ENCODE measurements at regions not wholly inside any gene's neighbourhood (a gene's known extent, or its start where the extent isn't known, plus 50 kb on each side); places are given as distances from the start of the nearest gene placed in this dataset.
"Not testable (repeated sequence)": the region's sequence is repeated elsewhere in the genome, so short reads cannot be mapped to it uniquely, and the experiment has no call there.

DNA sequence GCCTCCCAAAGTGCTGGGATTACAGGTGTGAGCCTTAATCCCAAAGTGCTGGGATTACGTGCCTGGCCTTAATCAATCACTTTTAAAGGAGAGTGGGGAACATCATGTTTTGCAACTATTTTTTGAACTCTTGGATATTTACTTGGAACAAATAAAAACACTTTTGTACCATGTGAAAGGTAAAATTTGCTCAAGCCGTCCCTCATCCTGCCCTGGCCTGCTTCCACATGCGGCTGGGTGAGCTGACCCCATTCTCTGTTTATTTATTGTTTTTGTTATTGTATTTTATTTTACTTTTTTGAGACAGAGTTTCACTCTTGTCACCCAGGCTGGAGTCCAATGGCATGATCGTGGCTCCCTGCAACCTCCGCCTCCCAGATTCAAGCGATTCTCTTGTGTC lies 208.0 kb downstream of the NPIPA7 start:
- TF ChIP-seq, protein P1, sequence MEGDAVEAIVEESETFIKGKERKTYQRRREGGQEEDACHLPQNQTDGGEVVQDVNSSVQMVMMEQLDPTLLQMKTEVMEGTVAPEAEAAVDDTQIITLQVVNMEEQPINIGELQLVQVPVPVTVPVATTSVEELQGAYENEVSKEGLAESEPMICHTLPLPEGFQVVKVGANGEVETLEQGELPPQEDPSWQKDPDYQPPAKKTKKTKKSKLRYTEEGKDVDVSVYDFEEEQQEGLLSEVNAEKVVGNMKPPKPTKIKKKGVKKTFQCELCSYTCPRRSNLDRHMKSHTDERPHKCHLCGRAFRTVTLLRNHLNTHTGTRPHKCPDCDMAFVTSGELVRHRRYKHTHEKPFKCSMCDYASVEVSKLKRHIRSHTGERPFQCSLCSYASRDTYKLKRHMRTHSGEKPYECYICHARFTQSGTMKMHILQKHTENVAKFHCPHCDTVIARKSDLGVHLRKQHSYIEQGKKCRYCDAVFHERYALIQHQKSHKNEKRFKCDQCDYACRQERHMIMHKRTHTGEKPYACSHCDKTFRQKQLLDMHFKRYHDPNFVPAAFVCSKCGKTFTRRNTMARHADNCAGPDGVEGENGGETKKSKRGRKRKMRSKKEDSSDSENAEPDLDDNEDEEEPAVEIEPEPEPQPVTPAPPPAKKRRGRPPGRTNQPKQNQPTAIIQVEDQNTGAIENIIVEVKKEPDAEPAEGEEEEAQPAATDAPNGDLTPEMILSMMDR (IDR thresholded peaks at IDR 0.05): not testable (repeated sequence)
- not testable (repeated sequence) for TF ChIP-seq POLR2A (IDR thresholded peaks at IDR 0.05)

All from body of pancreas (tissue), 4 donors.